Endothelial cell of umbilical vein (primary cell): ENCODE measurements at regions not wholly inside any gene's neighbourhood (a gene's known extent, or its start where the extent isn't known, plus 50 kb on each side); places are given as distances from the start of the nearest gene placed in this dataset.

Source experiments
- BruUV-seq: library from RNA; stranded (reverse); fragments of 400-500 nt; replicated peaks from 2 replicates; lab custom pipeline; 2021; lab: Mats Ljungman, UMichigan
- CTCF ChIA-PET: fragments of 300-600, 350-600 bp; sonication (Branson Sonifier 250); formaldehyde crosslinking; loops from one replicate; lab custom pipeline; 2021; ENCODE audit warnings: antibody characterized with exemption, inconsistent platforms; lab: Charles Lee
- POLR2A ChIA-PET: fragments of 300-600, 350-600 bp; sonication (Branson Sonifier 250); formaldehyde crosslinking; loops from one replicate; lab custom pipeline; 2021; ENCODE audit warnings: antibody characterized with exemption, inconsistent platforms; lab: Charles Lee
- DNase-seq: peaks from one replicate; pipeline ENCODE4 v3.0.0-alpha.2; 2011; ENCODE audit warnings: low read depth, low spot score
- FAIRE-seq: peaks from 2 replicates; lab custom pipeline; 2011; peaks lifted over from hg19 to GRCh38; lab: Jason Lieb, UNC
- H2AFZ ChIP-seq: 2 replicates; pipeline ENCODE4 v1.6.0; 2012; ENCODE audit warnings: low read depth, low read length, control low read depth, inconsistent platforms
- H3K27ac ChIP-seq: 2 replicates; pipeline ENCODE4 v1.5.1; 2011; ENCODE audit warnings: low read depth, mild to moderate bottlenecking, control low read depth, low read length, moderate library complexity; ENCODE audit not compliant: insufficient read depth
- H3K27me3 ChIP-seq, 2 experiments: 2 replicates each; pipeline versions ENCODE4 v1.6.0 to v1.6.1; 2011; ENCODE audit warnings: low read length in 2 of 2, mixed read lengths in 1 of 2; ENCODE audit not compliant: control insufficient read depth in 2 of 2, insufficient read depth in 2 of 2
- H3K36me3 ChIP-seq, 2 experiments: 2 replicates in 1 of 2; 3 replicates in 1 of 2; pipeline ENCODE4 v1.5.1; 2011; ENCODE audit warnings: low read length in 2 of 2, mild to moderate bottlenecking in 1 of 2, moderate library complexity in 1 of 2; ENCODE audit not compliant: control insufficient read depth in 2 of 2, insufficient read depth in 2 of 2; ENCODE audit errors: extremely low read depth in 1 of 2
- H3K4me1 ChIP-seq: 3 replicates; pipeline ENCODE4 v1.5.1; 2011; ENCODE audit warnings: mild to moderate bottlenecking, low read length; ENCODE audit not compliant: control insufficient read depth, insufficient read depth; ENCODE audit errors: extremely low read depth
- H3K4me2 ChIP-seq: 2 replicates; pipeline ENCODE4 v1.6.1; 2011; ENCODE audit warnings: low read length, control low read depth, mixed read lengths; ENCODE audit not compliant: insufficient read depth
- H3K4me3 ChIP-seq, 3 experiments: fragments of 200-600 bp in 1 of 3; sonication (generic), shearing (Covaris generic) in 1 of 3; replicated peaks in 1 of 3; 2 replicates each; pipeline ENCODE4 v1.5.1; 2011 to 2016; ENCODE audit warnings: control low read depth in 3 of 3, low read length in 3 of 3, mild to moderate bottlenecking in 2 of 3, inconsistent platforms in 1 of 3, low read depth in 1 of 3, moderate library complexity in 1 of 3; ENCODE audit not compliant: insufficient read depth in 1 of 3
- H3K79me2 ChIP-seq: 2 replicates; pipeline ENCODE4 v1.6.0; 2012; ENCODE audit warnings: low read length, inconsistent platforms; ENCODE audit not compliant: control insufficient read depth, insufficient read depth
- H3K9ac ChIP-seq: replicated peaks from 2 replicates; pipeline ENCODE3; 2011; ENCODE audit warnings: low read length, control low read depth; ENCODE audit not compliant: insufficient read depth; ENCODE audit errors: extremely low read depth
- H3K9me1 ChIP-seq: replicated peaks from 3 replicates; pipeline ENCODE4 v1.6.0; 2011; ENCODE audit warnings: mild to moderate bottlenecking, low read length; ENCODE audit not compliant: control insufficient read depth, insufficient read depth; ENCODE audit errors: extremely low read depth
- H3K9me3 ChIP-seq: replicated peaks from 2 replicates; pipeline ENCODE4 v1.5.1; 2012; ENCODE audit warnings: low read length, inconsistent platforms; ENCODE audit not compliant: control insufficient read depth, insufficient read depth
- H4K20me1 ChIP-seq: replicated peaks from 2 replicates; pipeline ENCODE3; 2011; ENCODE audit warnings: mild to moderate bottlenecking, low read length; ENCODE audit not compliant: control insufficient read depth, insufficient read depth; ENCODE audit errors: extremely low read depth
- CTCF ChIP-seq, 2 donors: IDR thresholded peaks; 1 replicate in 1 of 2; 2 replicates in 1 of 2; pipeline ENCODE4 v1.5.1; 2011; ENCODE audit warnings: low read length in 2 of 2, mild to moderate bottlenecking in 2 of 2, moderate library complexity in 2 of 2, control low read depth in 1 of 2, inconsistent platforms in 1 of 2, low read depth in 1 of 2; ENCODE audit not compliant: insufficient read depth in 1 of 2; ENCODE audit errors: extremely low read depth in 1 of 2
- EZH2 ChIP-seq: IDR thresholded peaks from 2 replicates; pipeline ENCODE4 v1.6.1; 2012; ENCODE audit warnings: borderline replicate concordance, low read depth, mild to moderate bottlenecking, moderate library complexity, low read length, inconsistent platforms; ENCODE audit not compliant: severe bottlenecking
- FOS ChIP-seq: IDR thresholded peaks from 2 replicates; pipeline ENCODE4 v1.6.1; 2011; ENCODE audit warnings: mild to moderate bottlenecking, low read length, moderate library complexity, borderline replicate concordance; ENCODE audit not compliant: insufficient read depth
- GATA2 ChIP-seq: IDR thresholded peaks from 2 replicates; pipeline ENCODE4 v1.7.0; 2011; ENCODE audit warnings: low read depth, mild to moderate bottlenecking, moderate library complexity, mixed read lengths, low read length; ENCODE audit not compliant: insufficient read length, insufficient read depth
- JUN ChIP-seq: IDR thresholded peaks from 2 replicates; pipeline ENCODE4 v1.6.1; 2011; ENCODE audit warnings: borderline replicate concordance, low read depth; ENCODE audit not compliant: insufficient read length, insufficient read depth
- MAX ChIP-seq: IDR thresholded peaks from 2 replicates; pipeline ENCODE4 v1.6.1; 2011; ENCODE audit not compliant: insufficient read depth, insufficient read length
- MYC ChIP-seq: IDR thresholded peaks from one replicate; pipeline ENCODE4 v1.6.1; 2011; ENCODE audit warnings: mild to moderate bottlenecking, low read depth, low read length
- POLR2A ChIP-seq: IDR thresholded peaks from 2 replicates; pipeline ENCODE4 v1.6.1; 2012; ENCODE audit warnings: low read depth, mild to moderate bottlenecking, control low read depth, low read length
- POLR2AphosphoS5 ChIP-seq: IDR thresholded peaks from 2 replicates; pipeline ENCODE4 v1.6.1; 2012; ENCODE audit warnings: low read depth, mild to moderate bottlenecking, control low read depth, low read length, moderate library complexity; ENCODE audit not compliant: insufficient read depth
- dilution Hi-C: fragments of 300-500 bp; cut with MboI; formaldehyde crosslinking; loops from one replicate; pipeline ENCODE4 v1.15.0; 2019; ENCODE audit warnings: low sequenced_read_pairs; ENCODE audit not compliant: extremely low pct_ligation_motif_present
- intact Hi-C: fragments of 100-400 bp; cut with micrococcal nuclease; formaldehyde crosslinking; loops from one replicate; pipeline ENCODE4 v1.10.0; 2022

GRCh38 chr2:6181926-6182325, 489.7 kb downstream of the SOX11 start:
- DNase-seq: no peak
- Histone ChIP-seq H3K4me3 (no peak overlapping the region), H3K9ac (no peak overlapping the region), H3K4me1 (no peaks in the 10 kb centered on the region), H3K9me1 (no peaks in the 10 kb centered on the region), H3K4me2 (no peak overlapping the region), H3K27ac (no peak overlapping the region), H3K27me3 (no peaks in the 10 kb centered on the region), H2AFZ (no peak overlapping the region), H3K79me2 (no peaks in the 10 kb centered on the region), H3K9me3 (peaks cover 8% of the 10 kb centered on the region), H3K36me3 (no peaks in the 10 kb centered on the region), H4K20me1 (no peaks in the 10 kb centered on the region)
- TF ChIP-seq POLR2A: no peak
- no peak for TF ChIP-seq EZH2
- no peak for TF ChIP-seq POLR2AphosphoS5
- no peak for TF ChIP-seq MAX
- no peak for TF ChIP-seq CTCF (IDR thresholded peaks at IDR 0.05; ENCODE audit: extremely low read depth in 1 of 2, insufficient read depth in 1 of 2, low read depth in 1 of 2, low read length in 2 of 2)
- no peak for TF ChIP-seq MYC
- TF ChIP-seq JUN: no peak
- TF ChIP-seq GATA2: no peak
- no peak for TF ChIP-seq FOS
- dilution Hi-C loops: no loop called here
- CTCF ChIA-PET: no interaction called here
- FAIRE-seq: no peak
- intact Hi-C loops: no loop called here
- POLR2A ChIA-PET: no interaction called here
- BruUV-seq: no TSS peak
